ENCODE measurements at regions not wholly inside any gene's neighbourhood (a gene's known extent, or its start where the extent isn't known, plus 50 kb on each side); places are given as distances from the start of the nearest gene placed in this dataset.
"Not testable (repeated sequence)": the region's sequence is repeated elsewhere in the genome, so short reads cannot be mapped to it uniquely, and the experiment has no call there.

GRCh38 chr7:152544971-152545619, 109.3 kb upstream of the KMT2C start:
- ATAC-seq (ENCODE audit: poor library complexity) (no peak), DNase-seq (no peak)
- intact Hi-C loops (cut with DNase I), result no loop called here

- intact Hi-C loops (cut with DNase I), result no loop called here
Observed at GRCh38 chr7:152544481-152544927, 108.7 kb upstream of the KMT2C start.

GRCh38 chr7:152543799-152544198, 108.0 kb upstream of the KMT2C start:
- no peak for ATAC-seq (ENCODE audit: poor library complexity)
- DNase-seq, result peak; percentile 15
- intact Hi-C loops (cut with DNase I), result no loop called here

More at GRCh38 chr7:152544481-152544927, 108.7 kb upstream of the KMT2C start:
- peak; percentile 24 for DNase-seq
- ATAC-seq (ENCODE audit: poor library complexity), result no peak

- no peak for ATAC-seq (ENCODE audit: poor library complexity)
- intact Hi-C loops (cut with DNase I), result no loop called here
Observed at GRCh38 chr7:152541892-152542291, 106.1 kb upstream of the KMT2C start.

GRCh38 chr7:152539190-152539495, 103.3 kb upstream of the KMT2C start:
- ATAC-seq (ENCODE audit: poor library complexity); intact Hi-C loops (cut with DNase I): not testable (repeated sequence)
- peak; percentile 24 for DNase-seq

More at GRCh38 chr7:152541892-152542291, 106.1 kb upstream of the KMT2C start:
- peak; percentile 11 for DNase-seq

- intact Hi-C loops (cut with DNase I); ATAC-seq (ENCODE audit: poor library complexity): not testable (repeated sequence)
- peak; percentile 6 for DNase-seq
Observed at GRCh38 chr7:152538346-152539189, 102.8 kb upstream of the KMT2C start.

GRCh38 chr7:152537639-152538038, 101.8 kb upstream of the KMT2C start:
- DNase-seq (no peak), ATAC-seq (ENCODE audit: poor library complexity) (no peak)
- intact Hi-C loops (cut with DNase I), result no loop called here

- no peak for ATAC-seq (ENCODE audit: poor library complexity)
- peak; percentile 11 for DNase-seq
- intact Hi-C loops (cut with DNase I), result no loop called here
Observed at GRCh38 chr7:152528612-152529011, 92.8 kb upstream of the KMT2C start.

GRCh38 chr7:152527610-152528032, 91.8 kb upstream of the KMT2C start:
- DNase-seq, result peak; percentile 10
- ATAC-seq (ENCODE audit: poor library complexity), result no peak
- intact Hi-C loops (cut with DNase I), result no loop called here

GRCh38 chr7:152523916-152524315, 88.1 kb upstream of the KMT2C start:
- intact Hi-C loops (cut with DNase I), result no loop called here
- peak; percentile 29 for DNase-seq
- no peak for ATAC-seq (ENCODE audit: poor library complexity)

- peak; percentile 43 for DNase-seq
- intact Hi-C loops (cut with DNase I), result no loop called here
- ATAC-seq (ENCODE audit: poor library complexity), result peak; percentile 51
Observed at GRCh38 chr7:152522571-152523067, 86.8 kb upstream of the KMT2C start.

GRCh38 chr7:152521420-152522337, 85.9 kb upstream of the KMT2C start:
- ATAC-seq (ENCODE audit: poor library complexity) (peak; percentile 39), DNase-seq (peak; percentile 29)
- intact Hi-C loops (cut with DNase I), result no loop called here

GRCh38 chr7:152520861-152521302, 85.1 kb upstream of the KMT2C start:
- no peak for ATAC-seq (ENCODE audit: poor library complexity)
- DNase-seq, result peak; percentile 13
- intact Hi-C loops (cut with DNase I), result no loop called here

GRCh38 chr7:152519290-152519689, 83.5 kb upstream of the KMT2C start:
- no peak for DNase-seq
- no peak for ATAC-seq (ENCODE audit: poor library complexity)
- intact Hi-C loops (cut with DNase I), result no loop called here

- no peak for DNase-seq
- ATAC-seq (ENCODE audit: poor library complexity), result no peak
- intact Hi-C loops (cut with DNase I), result no loop called here
Observed at GRCh38 chr7:152516216-152516615, 80.4 kb upstream of the KMT2C start.

GRCh38 chr7:152515266-152515950, 79.6 kb upstream of the KMT2C start:
- intact Hi-C loops (cut with DNase I); ATAC-seq (ENCODE audit: poor library complexity); DNase-seq: not testable (repeated sequence)

- DNase-seq (no peak), ATAC-seq (ENCODE audit: poor library complexity) (no peak)
- intact Hi-C loops (cut with DNase I), result no loop called here
Observed at GRCh38 chr7:152514771-152515105, 78.9 kb upstream of the KMT2C start.
